HK-2 (cell line): ENCODE measurements at regions not wholly inside any gene's neighbourhood (a gene's known extent, or its start where the extent isn't known, plus 50 kb on each side); places are given as distances from the start of the nearest gene placed in this dataset.

ENCODE experiments used
- DNase-seq: peaks from one replicate; pipeline ENCODE4 v3.0.0-alpha.2; 2018; ENCODE audit not compliant: unreplicated experiment

DNA sequence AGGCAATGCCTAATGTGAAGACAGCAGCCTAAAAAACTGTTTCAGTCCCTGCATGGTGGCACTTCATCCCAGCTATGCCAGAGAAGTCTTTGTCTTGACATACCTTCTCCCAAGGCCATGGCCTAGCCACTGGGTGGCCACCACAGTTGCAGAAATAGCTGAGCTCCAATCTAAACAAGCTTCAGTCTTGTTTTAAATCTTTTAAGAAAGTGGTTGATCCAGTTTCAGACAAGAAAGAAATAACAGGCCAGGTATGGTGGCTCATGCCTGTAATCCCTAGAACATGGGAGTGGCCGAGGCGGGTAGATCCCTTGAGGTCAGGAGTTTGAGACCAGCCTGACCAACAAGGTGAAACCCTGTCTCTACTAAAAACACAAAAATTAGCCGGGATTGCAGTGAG is 600.0 kb upstream of the PLXNA2 start:
- no peak for DNase-seq

DNA sequence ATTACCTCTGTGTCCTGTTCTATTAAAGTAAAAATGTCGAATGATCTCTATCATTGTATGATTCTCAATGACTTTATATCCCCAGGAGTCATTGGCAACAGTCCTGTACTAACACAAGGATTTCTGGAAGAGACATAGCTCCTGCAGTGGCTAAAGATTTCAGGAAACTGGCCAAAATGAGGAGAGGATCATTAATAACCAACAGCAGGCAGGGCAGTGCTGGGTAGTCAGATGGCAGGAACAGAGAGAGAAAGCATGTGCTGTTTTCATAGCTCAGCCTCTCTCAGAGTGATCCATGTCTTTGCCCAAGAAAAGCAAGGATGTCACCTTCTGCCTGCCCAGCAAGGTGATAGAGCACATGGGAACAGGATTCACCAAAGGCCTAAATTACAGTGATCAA is 604.7 kb upstream of the PLXNA2 start:
- no peak for DNase-seq

DNA sequence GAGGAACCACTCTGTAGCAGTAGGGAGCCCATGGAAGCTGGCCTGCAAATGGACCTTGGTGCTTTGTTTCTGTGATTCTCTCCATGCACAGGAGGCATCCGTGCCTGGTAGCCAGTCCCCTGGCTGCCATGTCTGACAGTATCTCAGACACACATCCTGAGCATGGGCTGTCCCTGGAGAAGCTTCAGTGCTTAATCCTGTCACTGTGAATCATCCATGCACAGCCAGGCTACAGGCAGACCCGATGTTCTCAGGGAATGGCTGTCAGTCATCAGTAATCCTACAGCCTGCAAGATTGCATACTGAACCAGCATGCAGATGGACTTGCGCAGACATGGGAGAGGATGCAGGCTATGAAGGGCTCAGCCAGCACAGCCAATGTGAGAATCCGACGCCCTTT is 606.3 kb upstream of the PLXNA2 start:
- no peak for DNase-seq

GRCh38 chr1:208851366-208851765 is 607.2 kb upstream of the PLXNA2 start:
- no peak for DNase-seq

GRCh38 chr1:208852911-208853310 is 608.7 kb upstream of the PLXNA2 start:
- no peak for DNase-seq

DNA sequence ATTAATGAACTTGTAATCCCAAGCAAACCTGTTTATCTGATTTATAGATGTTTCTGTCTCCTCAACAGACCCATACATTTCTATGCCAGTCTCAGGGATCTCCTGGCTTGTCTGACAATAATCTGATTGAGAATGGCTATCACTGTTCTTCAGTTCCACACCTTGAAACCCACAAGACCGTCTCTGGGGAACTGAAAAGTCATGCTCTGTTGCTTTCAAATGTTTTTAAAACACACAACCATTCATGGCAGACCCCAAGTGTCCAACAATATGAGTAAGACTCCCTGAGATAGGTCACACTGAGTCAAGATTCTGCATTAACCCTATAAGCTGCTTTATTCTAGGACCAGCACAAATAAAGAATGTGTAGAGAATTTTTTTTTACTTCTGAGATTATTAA is 611.2 kb upstream of the PLXNA2 start:
- no peak for DNase-seq

DNA sequence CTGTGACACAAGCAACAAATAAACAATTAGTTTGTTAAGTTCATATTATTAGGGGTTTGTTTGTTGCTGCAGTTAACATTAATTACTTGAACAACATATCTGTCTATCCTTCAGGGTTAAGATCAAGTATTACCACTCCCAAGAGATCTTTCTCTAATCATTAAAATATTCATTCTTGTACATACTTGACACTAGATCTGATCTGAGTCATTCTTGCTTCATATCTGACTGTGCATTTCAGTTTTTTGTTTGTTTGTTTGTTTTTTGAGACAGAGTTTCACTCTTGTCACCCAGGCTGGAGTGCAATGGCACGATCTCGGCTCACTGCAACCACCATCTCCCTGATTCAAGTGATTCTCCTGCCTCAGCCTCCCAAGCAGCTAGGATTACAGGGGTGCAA is 613.3 kb upstream of the PLXNA2 start:
- no peak for DNase-seq

- DNase-seq = no peak
Measured at GRCh38 chr1:208858738-208859137, 614.6 kb upstream of the PLXNA2 start.

- DNase-seq = no peak
Measured at GRCh38 chr1:208864366-208864965, 620.3 kb upstream of the PLXNA2 start.

DNA sequence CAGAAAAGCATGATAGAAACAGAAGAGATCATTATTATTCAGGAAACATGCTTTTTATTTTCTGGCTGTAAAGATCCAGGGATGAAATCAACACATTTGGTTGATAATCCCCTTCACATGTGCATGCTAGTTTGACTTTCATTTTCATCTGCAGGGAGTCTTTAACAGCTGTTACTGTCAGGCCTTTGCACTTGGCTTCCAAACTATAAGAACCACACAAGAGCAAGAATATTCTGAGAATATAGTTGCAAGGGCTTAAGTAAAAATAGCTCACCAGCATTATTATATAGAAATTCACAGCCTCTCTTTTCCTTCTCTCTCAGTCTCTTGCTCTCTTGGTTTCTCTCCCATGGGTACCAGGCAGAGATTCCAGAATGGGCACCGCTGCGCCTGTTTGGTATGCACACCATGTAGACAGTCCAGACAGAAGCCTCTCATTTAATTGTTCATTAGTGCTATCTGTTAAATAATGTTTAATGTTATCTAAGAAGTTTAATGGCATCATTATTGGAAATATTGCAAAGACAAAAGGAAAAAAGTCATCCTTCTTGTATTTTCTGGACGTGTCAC is 622.3 kb upstream of the PLXNA2 start:
- DNase-seq = no peak

GRCh38 chr1:208868554-208868953 is 624.4 kb upstream of the PLXNA2 start:
- DNase-seq = no peak

GRCh38 chr1:208874915-208875314 is 630.7 kb upstream of the PLXNA2 start:
- DNase-seq = no peak

GRCh38 chr1:208879022-208879421 is 634.8 kb upstream of the PLXNA2 start:
- DNase-seq = no peak

GRCh38 chr1:208880433-208881100 is 636.4 kb upstream of the PLXNA2 start:
- DNase-seq = no peak

- DNase-seq = no peak
Measured at GRCh38 chr1:208885060-208885459, 640.9 kb upstream of the PLXNA2 start.

GRCh38 chr1:208885650-208886049 is 641.5 kb upstream of the PLXNA2 start:
- no peak for DNase-seq

GRCh38 chr1:208888376-208888775 is 644.2 kb upstream of the PLXNA2 start:
- DNase-seq = no peak

- no peak for DNase-seq
Measured at GRCh38 chr1:208892147-208892546, 648.0 kb upstream of the PLXNA2 start.

GRCh38 chr1:208893251-208893650 is 649.1 kb upstream of the PLXNA2 start:
- no peak for DNase-seq

DNA sequence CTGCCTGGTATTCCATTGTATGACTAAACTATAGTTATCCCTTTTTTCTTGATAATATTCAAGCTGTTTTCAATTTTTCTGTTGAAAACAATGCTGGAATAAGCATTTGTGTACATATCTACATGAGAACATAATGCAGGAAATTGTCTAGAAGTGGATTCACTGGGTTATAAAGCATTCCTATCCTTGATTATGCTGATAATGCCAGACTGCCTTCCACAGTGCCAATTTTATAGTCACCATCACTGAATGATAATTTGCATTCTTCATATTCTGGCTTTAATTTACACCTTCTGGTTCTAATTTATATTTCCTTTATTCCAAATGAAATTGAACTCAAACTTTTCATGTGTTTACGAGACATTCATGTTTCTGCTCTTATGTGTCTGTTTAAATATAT is 651.0 kb upstream of the PLXNA2 start:
- DNase-seq = no peak

DNA sequence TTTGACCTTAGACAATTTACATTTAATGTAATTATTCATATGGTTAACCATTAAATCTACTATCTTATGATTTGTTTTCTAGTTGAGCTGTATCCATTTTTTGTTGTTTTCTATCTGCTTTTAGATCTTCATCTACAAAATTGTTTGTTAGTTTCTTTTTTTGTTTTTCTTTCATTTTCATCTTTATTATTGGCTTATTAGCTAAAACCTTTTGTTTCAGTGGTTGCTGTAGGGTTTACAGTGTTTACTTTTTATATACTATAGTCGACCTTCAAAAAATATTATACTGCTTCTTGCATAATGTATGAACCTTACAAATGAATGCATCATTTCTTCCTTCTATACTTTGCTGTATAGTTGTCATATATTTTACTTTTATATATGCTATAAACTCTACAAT is 651.6 kb upstream of the PLXNA2 start:
- no peak for DNase-seq

GRCh38 chr1:208896768-208897167 is 652.6 kb upstream of the PLXNA2 start:
- no peak for DNase-seq

DNA sequence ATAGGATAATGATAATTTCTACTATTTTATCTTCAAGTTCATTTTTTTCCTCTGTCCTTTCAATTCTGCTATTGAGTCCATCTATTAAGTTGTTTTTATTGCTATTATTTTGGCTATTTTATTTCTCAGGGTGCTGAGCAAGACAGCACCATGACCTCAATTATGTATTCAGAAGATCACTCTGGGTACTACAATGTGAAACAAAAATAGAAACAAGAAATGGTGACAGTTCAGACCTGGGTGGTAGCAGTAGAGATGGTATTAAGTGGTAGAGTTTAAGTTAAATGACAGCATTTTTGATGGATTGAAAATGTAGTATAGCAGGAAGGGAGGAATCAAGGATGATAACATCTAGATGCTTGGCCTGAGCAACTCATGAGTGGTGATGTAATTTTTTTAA is 655.3 kb upstream of the PLXNA2 start:
- DNase-seq = no peak
